ENCODE measurements at regions not wholly inside any gene's neighbourhood (a gene's known extent, or its start where the extent isn't known, plus 50 kb on each side); places are given as distances from the start of the nearest gene placed in this dataset.

- TF ChIP-seq ZBTB11 (tag by site-specific recombination; conservative IDR thresholded peaks at IDR 0.05; ENCODE audit: low read depth) (no peak), ZNF184 (tag by site-specific recombination; IDR thresholded peaks at IDR 0.05) (no peak), ZNF501 (tag by site-specific recombination; IDR thresholded peaks at IDR 0.05) (no peak), ZFP3 (tag by site-specific recombination; IDR thresholded peaks at IDR 0.05; ENCODE audit: low read depth) (no peak), MZF1 (tag by site-specific recombination; IDR thresholded peaks at IDR 0.05; ENCODE audit: borderline replicate concordance) (no peak), YY2 (tag by site-specific recombination; IDR thresholded peaks at IDR 0.05) (no peak)
These were observed 383.7 kb downstream of the CD83 start (continued) for GRCh38 chr6:14501240-14501639.

- TF ChIP-seq TRIM28 (IDR thresholded peaks at IDR 0.05; ENCODE audit: borderline replicate concordance, low read length), result no peak
- TF ChIP-seq ZNF341 (tag by site-specific recombination; IDR thresholded peaks at IDR 0.05; ENCODE audit: low read depth), result peak; percentile 23; the same call in 1 of the 2 replicates
- Histone ChIP-seq H3K4me1 (ENCODE audit: control insufficient read depth, insufficient read depth, low read length) (no peaks in the 10 kb centered on the region), H3K36me3 (ENCODE audit: control insufficient read depth in 2 of 2, insufficient read depth in 1 of 2, low read length in 2 of 2) (no peaks in the 10 kb centered on the region), H3K4me3 (ENCODE audit: low read depth, low read length) (no peak overlapping the region), H3K9me3 (ENCODE audit: control insufficient read depth, insufficient read depth, low read depth, low read length) (no peaks in the 10 kb centered on the region), H3K27ac (ENCODE audit: extremely low read depth, low read depth, low read length) (no peak overlapping the region)
- ChIA-PET CTCF (no interaction called here), POLR2A (no interaction called here)
These were observed 384.3 kb downstream of the CD83 start for GRCh38 chr6:14501914-14502313.

GRCh38 chr6:14502551-14502950 is 385.0 kb downstream of the CD83 start:
- Histone ChIP-seq H3K4me1 (ENCODE audit: control insufficient read depth, insufficient read depth, low read length) (no peaks in the 10 kb centered on the region), H3K4me3 (ENCODE audit: low read depth, low read length) (no peak overlapping the region), H3K9me3 (ENCODE audit: control insufficient read depth, insufficient read depth, low read depth, low read length) (no peaks in the 10 kb centered on the region), H3K36me3 (ENCODE audit: control insufficient read depth in 2 of 2, insufficient read depth in 1 of 2, low read length in 2 of 2) (no peaks in the 10 kb centered on the region), H3K27ac (ENCODE audit: extremely low read depth, low read depth, low read length) (no peak overlapping the region)
- ChIA-PET POLR2A (no interaction called here), CTCF (no interaction called here)
- no peak for TF ChIP-seq ZNF623 (tag by site-specific recombination; IDR thresholded peaks at IDR 0.05)
- no peak for TF ChIP-seq MYNN (tag by site-specific recombination; IDR thresholded peaks at IDR 0.05; ENCODE audit: borderline replicate concordance)
- no peak for TF ChIP-seq BCL6B (tag by site-specific recombination; IDR thresholded peaks at IDR 0.05)
- TF ChIP-seq PRDM2 (tag by site-specific recombination; IDR thresholded peaks at IDR 0.05; ENCODE audit: borderline replicate concordance), result no peak
- no peak for TF ChIP-seq ZNF18 (tag by site-specific recombination; IDR thresholded peaks at IDR 0.05)
- no peak for TF ChIP-seq ZNF155 (tag by site-specific recombination; IDR thresholded peaks at IDR 0.05)
- TF ChIP-seq ZNF549 (tag by site-specific recombination; IDR thresholded peaks at IDR 0.05), result no peak
- TF ChIP-seq ZNF692 (tag by site-specific recombination; IDR thresholded peaks at IDR 0.05), result 0 out of 2 replicates have a peak, but pooled peaks have one; percentile 26
